Osteocyte (in vitro differentiated cells): ENCODE measurements at regions not wholly inside any gene's neighbourhood (a gene's known extent, or its start where the extent isn't known, plus 50 kb on each side); places are given as distances from the start of the nearest gene placed in this dataset.
A peak's percentile ranks its signal among the peaks of the same experiment; 100 is the strongest.

Source experiments
- DNase-seq: peaks from one replicate; pipeline ENCODE4 v3.0.0; 2021; ENCODE audit warnings: mixed read lengths; ENCODE audit not compliant: unreplicated experiment; ENCODE audit errors: extremely low spot score
- H3K27ac Mint-ChIP-seq: one replicate; pipeline ENCODE4 v1.8.0; 2021; ENCODE audit warnings: mild to moderate bottlenecking, mixed read lengths; ENCODE audit not compliant: unreplicated experiment
- H3K27me3 Mint-ChIP-seq: one replicate; pipeline ENCODE4 v1.8.0; 2021; ENCODE audit warnings: mixed read lengths; ENCODE audit not compliant: unreplicated experiment
- H3K36me3 Mint-ChIP-seq: one replicate; pipeline ENCODE4 v1.8.0; 2021; ENCODE audit warnings: mixed read lengths; ENCODE audit not compliant: unreplicated experiment
- H3K4me1 Mint-ChIP-seq: one replicate; pipeline ENCODE4 v1.8.0; 2021; ENCODE audit warnings: mixed read lengths; ENCODE audit not compliant: unreplicated experiment
- H3K4me3 Mint-ChIP-seq: one replicate; pipeline ENCODE4 v1.8.0; 2021; ENCODE audit warnings: mild to moderate bottlenecking, moderate library complexity, mixed read lengths; ENCODE audit not compliant: unreplicated experiment
- H3K9me3 Mint-ChIP-seq: one replicate; pipeline ENCODE4 v1.8.0; 2021; ENCODE audit warnings: mixed read lengths; ENCODE audit not compliant: unreplicated experiment
- CTCF ChIP-seq: fragments of 200-600 bp; sonication (generic); IDR thresholded peaks from 2 replicates; pipeline ENCODE4 v1.5.0; 2021; ENCODE audit warnings: antibody characterized with exemption, mild to moderate bottlenecking, moderate library complexity

GRCh38 chr10:46235705-46236545 lies 50.9 kb upstream of the ANTXRL start:
- Mint-ChIP-seq H3K4me1 (no peaks in the 10 kb centered on the region), H3K36me3 (no peaks in the 10 kb centered on the region), H3K27ac (no peak overlapping the region)

GRCh38 chr10:46236546-46236887 lies 50.3 kb upstream of the ANTXRL start:
- Mint-ChIP-seq H3K27me3 (peaks cover 18% of the 10 kb centered on the region), H3K4me1 (no peaks in the 10 kb centered on the region), H3K36me3 (no peaks in the 10 kb centered on the region), H3K27ac (no peak overlapping the region), H3K9me3 (no peaks in the 10 kb centered on the region), H3K4me3 (no peak overlapping the region)
- peak; percentile 69 for DNase-seq
- TF ChIP-seq CTCF, result no peak

More at GRCh38 chr10:46235705-46236545, 50.9 kb upstream of the ANTXRL start:
- H3K27me3 Mint-ChIP-seq, result peaks cover 14% of the 10 kb centered on the region
- no peak overlapping the region for H3K4me3 Mint-ChIP-seq
- no peaks in the 10 kb centered on the region for H3K9me3 Mint-ChIP-seq
- DNase-seq, result peak; percentile 64
- TF ChIP-seq CTCF, result no peak

GRCh38 chr10:46236941-46237681 lies 49.7 kb upstream of the ANTXRL start:
- no peak for TF ChIP-seq CTCF
- Mint-ChIP-seq H3K27me3 (peaks cover 23% of the 10 kb centered on the region), H3K27ac (no peak overlapping the region), H3K4me3 (no peak overlapping the region), H3K36me3 (no peaks in the 10 kb centered on the region), H3K9me3 (no peaks in the 10 kb centered on the region), H3K4me1 (no peaks in the 10 kb centered on the region)
- DNase-seq, result peak; percentile 81
